NOMO-1 (cell line): ENCODE measurements at regions not wholly inside any gene's neighbourhood (a gene's known extent, or its start where the extent isn't known, plus 50 kb on each side); places are given as distances from the start of the nearest gene placed in this dataset.
"Not testable (repeated sequence)": the region's sequence is repeated elsewhere in the genome, so short reads cannot be mapped to it uniquely, and the experiment has no call there.

Experiments used
- DNase-seq, 2 experiments: peaks; one replicate each; lab custom pipeline; 2025; ENCODE audit not compliant: unreplicated experiment in 2 of 2; lab: John Stamatoyannopoulos, UW

DNA sequence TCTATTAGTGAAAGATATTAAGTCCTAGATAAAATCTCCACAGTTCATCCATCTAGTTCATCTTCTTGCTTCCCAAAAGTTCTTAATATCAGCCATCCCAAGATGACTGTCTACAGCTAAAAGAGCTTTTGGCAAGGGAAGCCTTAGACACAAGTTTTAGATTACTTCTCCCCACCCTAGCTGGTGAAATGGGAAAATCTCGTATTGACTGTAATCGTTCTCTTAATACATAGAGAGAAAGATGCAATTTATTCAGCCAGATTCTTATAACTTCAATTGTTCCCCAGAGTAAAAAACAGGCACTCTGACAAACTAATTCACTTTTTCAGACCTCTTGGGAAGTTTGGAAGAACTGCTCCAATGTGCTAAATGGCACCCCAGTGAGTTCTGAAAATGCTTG lies 1439.6 kb upstream of the C9orf72 start:
- no peak for DNase-seq

DNA sequence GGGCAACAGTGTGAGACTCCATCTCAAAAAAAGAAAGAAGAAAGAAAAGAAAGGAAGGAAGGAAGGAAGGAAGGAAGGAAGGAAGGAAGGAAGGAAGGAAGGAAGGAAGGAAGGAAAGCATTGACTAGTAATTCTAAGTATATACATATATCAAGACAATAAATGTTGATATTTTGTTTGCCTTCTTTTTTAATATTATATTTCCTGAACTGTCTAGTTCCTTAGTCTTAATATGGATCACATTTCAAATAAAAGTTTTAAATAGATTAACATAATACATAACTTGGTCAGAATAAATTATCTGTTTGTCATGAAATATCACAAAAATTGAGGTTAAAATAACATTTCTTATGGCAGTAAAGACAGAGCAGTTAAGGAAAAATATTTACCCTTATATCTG lies 1448.4 kb upstream of the C9orf72 start:
- DNase-seq: no peak

DNA sequence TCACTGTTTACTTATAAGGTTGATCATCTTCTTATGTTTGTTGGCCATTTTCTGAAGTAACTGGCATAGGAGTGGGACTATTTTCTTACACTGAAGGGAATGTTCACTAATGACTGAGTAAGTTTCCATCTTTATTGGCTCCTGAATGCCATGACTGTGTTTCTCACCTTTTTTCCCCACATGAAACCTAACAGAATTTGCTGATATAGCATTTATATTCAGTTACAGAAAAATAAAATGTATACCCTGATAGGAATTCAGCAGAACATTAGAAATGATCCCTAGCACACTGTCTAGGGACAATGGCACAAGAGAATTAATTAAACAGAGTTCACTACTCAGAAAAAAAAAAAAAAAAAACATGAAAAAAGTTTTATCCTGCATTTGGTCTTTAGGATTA lies 1465.1 kb upstream of the C9orf72 start:
- no peak for DNase-seq

DNA sequence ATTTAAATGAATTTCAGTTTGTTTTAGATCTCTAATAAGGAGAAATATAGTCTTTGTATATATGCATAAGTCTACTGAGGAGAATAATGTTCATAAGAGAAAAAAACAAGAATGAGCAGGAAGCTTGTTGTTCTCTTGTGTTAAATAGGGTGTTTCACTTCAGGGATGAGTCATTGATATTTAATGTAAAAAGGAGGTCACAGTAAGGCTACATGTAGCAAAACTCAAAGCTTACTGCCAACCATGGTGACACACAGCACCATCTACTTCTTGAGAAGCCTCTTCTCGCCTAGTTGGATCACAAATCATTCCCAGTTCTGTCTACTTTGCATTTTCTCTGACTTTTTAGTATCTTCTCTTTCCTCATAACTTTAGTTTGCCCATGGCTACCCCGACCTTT lies 1466.0 kb upstream of the C9orf72 start:
- DNase-seq: no peak

DNA sequence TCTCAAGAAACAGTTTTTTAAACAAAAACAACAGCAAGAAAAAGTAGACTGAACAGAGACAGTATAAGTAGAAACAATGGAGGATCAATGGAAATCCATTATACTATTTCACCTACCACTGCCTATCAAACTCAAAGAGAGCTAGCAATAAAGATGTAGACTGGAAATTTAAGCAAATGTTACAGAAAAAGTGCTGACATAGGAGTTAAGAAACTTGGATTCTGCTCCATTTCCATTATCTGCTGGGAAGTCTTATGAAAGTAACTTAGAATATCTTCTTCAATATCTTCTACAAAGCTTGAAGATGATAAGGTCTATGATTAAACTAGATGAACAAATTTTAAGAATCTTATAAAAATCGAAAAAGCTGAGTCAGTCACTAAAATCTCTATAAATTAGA lies 1469.8 kb upstream of the C9orf72 start:
- DNase-seq: no peak

DNA sequence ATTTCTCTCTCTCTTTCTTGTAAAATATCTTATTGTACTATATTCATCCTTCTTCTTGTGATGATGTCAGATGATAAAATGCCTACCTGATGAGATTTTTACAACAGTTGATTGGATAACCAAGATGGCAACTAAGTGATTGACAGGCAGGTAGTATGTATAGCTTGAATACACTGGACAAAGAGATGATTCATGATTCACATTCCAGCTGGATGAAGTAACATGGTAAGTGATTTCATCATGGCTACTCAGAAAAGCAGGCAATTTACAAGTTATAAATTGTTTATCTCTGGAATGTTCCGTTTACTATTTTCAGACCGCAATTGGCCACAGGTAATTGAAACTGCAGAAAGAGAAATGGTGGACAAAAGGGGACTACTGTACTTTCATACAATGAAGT lies 1471.7 kb upstream of the C9orf72 start:
- DNase-seq: no peak

DNA sequence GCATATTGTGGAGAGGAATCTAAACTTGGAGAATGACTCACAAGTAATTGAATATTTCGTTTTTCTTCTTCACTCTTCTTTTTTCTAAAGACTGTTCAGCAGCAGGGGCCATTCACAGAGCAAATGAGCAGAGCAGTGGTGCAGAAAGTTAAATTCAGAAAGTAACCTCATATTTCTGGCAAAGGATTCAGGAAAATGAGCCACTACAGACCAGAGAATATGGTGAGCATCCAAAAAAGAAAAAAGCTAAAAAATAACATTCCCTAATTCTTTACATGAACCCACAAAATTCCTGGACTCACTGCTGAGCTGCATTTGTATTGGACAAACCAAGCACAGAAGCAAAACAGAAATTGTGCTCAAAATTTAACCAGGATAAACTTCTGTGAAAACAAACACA lies 1486.8 kb upstream of the C9orf72 start:
- no peak for DNase-seq

DNA sequence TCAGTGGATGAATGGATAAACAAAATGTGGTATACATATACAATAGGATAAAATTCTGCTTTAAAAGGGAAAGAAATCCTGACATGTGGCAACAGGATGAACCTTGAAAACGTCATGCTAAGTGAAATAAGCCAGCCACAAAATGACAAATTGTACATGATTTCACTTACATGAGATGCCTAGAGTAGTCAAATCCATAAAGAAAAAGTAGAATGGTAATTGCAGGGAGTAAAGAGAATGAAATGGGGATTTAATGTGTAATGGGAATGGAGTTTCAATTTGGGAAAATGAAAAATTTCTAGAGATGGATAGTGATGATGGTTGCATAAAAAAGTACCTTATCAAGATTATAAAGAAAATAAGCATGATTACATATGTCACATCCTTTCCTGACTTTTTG lies 1489.2 kb upstream of the C9orf72 start:
- DNase-seq: no peak

DNA sequence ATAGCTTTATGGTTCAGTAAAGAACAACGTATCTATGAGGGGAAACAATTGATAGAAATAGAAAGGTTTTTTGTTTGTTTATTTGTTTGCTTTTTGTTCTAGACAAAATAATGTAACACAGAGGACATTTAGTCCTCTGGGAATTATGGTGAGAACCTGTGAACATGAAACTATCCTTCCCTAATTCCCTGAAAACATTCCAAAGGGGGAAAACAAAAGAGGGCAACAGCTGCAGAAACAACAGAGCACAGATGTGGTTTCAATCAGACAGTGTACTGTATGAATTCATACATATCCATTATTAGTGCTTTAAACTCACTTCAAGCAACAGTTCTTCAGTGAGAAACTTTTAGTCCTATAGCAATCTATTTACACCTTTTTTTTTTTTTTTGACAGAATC lies 1489.8 kb upstream of the C9orf72 start:
- no peak for DNase-seq

DNA sequence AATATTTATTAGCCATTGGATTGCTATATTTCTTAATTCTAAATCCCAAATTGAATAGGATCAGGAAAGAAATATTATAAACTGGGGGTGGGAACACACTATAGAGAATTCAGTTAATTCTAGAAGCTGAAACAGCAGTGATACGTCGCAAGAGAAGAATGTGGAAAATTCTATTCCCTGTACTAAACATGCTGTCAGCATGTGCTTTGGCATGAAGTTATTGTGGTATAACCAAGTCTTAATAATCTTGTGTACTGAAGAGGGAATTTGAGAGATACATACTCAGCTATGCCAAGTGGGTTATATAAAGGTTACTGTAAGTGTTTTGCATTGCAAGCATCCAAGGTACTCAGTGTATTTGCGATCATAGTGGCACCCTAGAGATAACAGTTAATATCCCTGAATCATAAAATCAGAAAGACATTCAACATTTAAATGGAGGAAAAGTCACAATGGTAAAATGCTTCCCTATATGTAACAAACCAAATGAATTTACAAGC lies 1492.9 kb upstream of the C9orf72 start:
- DNase-seq: no peak

DNA sequence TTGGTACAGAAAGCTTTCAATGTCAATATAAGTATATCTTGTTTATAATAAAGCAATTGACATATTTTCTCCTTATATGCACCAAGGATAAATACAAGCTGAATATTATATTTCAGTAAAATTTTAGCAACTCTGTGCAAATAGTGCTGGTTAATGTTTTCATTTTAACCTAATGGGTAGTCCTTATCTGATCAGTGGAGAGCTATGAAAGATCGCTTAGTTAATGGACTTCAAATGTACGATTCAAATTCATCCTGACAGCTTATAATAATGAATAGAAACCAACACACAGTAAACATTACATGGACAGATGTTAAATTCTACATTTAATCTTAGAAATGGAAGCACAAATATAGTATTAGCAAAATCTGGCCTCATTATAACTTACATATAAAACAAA lies 1495.2 kb upstream of the C9orf72 start:
- DNase-seq: no peak

DNA sequence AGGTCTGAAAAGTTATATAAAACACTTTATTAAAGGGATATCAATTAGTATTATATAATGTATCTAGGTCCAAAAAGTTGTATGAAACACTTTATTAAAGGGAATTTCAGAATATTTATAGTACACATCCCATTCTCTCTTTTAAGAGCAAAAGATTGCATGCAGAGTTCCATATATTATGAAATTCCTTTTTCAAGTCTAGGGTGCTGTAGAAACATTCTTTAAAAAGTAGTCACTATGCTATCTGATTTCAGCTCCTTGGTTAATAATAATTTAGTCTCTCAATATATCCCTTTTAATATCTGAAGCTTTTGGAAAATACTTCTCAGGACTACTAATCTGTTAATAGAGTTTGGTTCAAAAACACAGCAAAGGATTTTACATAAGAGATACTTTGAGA lies 1496.1 kb upstream of the C9orf72 start:
- no peak for DNase-seq

DNA sequence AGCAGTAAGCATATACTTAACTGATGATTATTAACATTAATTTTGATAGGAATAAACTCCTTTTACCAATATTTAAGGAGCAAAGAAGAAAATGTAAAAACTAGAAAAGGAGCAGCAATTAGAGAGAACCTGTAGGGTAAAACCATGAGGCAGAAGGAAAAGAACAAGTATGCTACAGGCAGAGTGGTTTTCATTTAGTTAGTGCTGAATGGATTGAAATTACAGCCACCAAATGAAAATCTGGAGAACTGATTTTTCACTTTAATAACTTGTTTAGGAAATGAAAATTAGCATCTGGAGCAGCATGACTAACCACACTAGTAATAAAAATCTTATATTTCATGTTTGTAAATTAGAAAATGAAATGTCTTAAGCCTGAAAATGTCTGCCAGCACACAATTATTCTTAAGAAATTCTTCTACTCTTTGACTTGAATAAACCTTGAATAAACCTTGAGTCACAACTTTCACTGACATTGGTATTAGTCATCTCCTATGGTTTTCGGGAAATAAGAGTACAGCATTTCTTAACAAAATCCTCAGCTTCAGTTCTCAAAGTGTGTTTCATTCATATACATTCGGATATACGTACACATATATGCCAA lies 1504.9 kb upstream of the C9orf72 start:
- no peak for DNase-seq

DNA sequence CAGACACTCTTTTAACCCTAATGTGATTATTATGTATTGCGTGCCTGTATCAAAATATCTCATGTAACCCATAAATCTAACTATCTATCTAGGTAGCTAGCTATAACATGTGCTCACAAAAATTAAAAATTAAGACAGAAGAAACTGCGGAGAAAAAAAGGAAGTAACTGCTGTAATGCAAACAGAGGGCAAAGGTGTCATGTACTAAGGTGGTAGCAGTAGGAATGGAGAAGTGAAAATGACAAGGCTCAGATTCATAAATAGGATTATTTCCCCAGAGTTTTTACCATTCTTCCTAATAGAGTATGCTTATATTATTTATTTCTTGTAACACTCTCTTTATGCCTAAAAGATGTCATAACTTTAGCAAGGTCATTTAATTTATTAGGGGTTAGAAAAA lies 1527.5 kb upstream of the C9orf72 start:
- no peak for DNase-seq

DNA sequence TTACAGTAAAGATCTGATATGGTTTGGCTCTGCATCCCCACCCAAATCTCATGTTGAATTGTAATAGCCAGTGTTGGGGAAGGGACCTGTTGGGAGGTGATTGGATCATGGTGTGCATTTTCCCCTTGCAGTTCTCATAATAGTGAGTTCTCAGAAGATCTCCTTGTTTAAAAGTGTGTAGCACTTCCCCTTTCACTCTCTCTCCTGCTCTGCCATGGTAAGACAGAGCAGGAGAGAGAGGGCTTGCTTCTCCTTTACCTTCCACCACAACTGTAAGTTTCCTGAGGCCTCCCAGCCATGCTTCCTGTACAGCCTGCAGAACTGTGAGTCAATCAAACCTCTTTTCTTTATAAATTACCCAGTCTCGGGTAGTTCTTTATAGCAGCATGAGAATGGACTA lies 1530.9 kb upstream of the C9orf72 start:
- DNase-seq: not testable (repeated sequence)

DNA sequence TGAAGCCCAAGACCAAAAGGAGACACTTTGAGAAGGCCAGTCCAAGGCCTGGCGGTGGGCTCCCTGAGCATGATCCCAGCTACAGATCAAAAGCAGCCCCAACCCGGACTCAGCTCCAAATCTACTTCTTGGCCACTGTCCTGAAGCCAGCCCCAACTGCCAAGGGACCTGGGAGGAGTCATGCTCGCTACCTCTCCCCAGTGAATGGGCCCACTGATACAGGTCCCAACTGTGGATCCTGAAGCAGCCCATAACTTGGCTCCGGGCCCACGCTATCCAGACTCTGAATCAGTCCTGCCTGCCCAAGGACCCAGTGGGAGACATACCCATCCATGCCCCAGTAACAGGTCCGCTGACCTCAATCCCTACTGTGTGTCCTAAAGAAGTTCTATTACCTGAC lies 1545.3 kb upstream of the C9orf72 start:
- DNase-seq: no peak

DNA sequence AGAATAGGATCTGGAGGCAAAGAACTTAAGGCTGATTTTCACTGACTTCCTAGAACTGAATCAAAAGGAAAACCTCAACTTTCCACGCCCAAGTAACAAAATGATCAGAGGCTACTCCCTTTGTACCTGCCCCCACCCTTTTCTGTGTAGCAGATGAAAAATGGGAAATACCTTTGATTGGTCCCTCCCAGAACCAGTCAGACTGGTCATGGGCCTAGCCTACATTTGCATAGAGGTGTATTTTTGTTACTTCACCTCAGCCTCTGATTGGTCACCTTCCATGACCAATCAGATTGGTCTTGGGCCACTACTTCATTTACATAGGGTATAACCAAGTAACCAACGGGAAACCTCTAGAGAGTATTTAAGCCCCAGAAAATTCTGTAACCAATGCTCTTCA lies 1553.5 kb upstream of the C9orf72 start:
- no peak for DNase-seq

DNA sequence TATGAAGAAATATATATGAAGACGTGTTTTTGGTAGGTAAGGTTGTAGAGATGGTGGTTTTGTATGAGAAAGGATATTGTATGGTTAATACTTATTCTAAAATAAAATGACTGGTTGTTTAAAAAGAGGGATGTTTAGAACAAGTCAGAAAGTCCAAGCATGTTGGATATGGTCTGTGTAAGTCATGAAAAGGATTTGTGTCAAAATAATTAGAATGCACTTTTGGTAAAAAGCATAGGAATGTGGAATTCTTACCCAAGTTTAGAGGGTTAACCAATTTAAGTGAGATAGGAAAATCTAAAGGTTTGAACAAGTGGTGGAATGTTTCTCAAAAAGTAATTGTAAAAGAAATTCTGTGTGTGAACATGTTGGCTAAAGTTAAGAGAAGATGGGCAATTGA lies 1556.5 kb upstream of the C9orf72 start:
- no peak for DNase-seq

DNA sequence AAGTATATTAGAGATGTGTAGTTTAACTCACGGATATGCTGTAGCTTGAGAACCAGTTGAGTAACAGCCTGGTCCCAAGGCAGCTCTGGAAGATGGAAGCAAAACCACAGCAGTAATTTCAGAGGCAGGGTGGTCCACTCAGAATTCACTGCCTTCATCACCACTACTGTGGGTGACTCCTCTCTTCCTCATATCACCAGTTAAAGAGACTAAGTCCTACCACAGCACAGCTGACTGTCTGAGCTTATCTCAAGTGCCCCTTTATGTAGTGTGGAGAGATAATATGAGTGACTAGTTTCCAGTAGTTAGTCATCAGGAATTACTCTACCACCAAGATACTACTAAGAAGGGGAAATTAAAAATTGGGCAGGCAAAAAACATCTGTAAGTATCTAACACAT lies 1571.2 kb upstream of the C9orf72 start:
- DNase-seq: no peak

DNA sequence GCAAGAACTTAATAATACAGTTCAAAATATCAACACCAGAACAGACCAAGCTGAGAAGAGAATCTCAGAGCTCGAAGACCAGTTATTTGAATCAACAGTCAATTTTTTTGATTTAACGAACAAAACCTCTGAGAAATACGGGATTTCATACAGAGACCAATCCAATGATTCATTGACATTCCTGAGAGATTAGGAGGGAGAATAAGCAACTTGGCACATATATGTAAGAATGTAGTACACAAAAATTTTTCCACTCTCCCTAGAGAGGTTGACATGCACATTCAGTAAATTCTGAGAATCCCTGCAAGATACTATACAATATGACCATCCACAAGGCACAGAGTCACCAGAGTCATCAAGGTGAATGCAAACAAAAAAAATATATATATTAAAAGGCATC lies 1577.3 kb upstream of the C9orf72 start:
- DNase-seq: no peak

DNA sequence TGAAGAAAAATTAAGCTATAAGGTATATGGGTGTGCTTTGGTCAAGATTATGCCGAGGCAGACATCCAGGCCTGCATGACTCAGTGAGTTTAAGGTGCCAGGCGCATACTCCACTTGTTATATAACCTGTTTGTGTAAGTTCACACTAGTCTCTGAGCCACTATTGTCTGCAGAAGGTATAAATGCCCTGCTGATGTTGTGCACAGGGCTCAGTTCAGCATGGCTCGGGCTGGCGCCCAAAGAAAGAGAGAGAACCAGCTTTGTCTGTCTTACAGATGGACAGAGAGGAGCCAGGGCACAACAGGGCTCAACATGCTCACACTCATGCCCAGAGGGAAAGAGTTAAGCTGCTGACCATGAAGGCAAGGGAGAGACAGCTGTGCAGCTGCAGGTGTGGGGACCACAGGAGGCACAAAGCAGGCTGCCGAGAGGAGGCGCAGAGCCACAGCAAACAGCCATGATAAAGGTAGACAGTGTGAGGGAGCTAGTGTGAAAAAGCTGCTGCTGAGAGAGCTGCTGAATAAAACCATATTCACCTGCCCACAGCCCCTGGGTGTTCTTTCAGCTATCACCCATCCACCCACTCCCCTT lies 1587.6 kb upstream of the C9orf72 start:
- DNase-seq: no peak

DNA sequence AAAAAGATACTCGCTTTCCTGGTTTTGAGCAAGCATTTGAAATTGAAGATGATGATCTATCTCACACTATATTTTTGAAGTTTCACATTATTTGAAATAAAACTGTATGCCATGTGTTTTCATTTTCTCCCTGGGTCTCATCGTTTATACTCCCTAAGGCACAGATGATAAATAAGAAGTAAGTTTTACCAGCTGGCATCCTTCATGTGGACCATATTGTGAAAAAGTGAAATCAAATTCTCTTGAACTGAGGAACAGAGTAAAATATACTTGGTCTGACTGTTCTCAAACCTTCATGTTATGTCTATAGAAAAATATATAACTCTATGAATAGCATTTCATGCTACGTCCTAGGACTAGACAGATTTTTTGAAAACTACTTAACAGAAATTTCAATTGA lies 1600.9 kb upstream of the C9orf72 start:
- DNase-seq: no peak

DNA sequence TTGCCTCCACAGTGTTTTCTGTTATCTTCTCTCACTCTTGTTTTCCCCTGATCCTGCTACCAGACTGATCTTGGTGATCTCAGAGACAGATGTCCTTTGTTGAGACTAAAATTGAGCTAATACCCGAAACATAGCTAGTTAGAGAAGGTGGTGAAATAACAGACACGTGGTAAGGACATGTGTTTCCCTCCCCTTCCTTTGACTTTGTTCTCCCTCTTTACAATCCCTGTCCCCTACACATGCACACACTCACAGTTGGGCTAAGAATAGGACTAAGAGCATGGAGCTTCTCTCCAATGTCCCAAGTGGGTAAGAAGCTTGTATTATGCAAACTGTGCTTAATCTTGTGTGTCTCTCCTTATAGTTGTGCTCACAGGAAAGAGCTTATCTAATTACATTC lies 1603.0 kb upstream of the C9orf72 start:
- no peak for DNase-seq
